Endothelial cell (in vitro differentiated cells): ENCODE measurements at regions not wholly inside any gene's neighbourhood (a gene's known extent, or its start where the extent isn't known, plus 50 kb on each side); places are given as distances from the start of the nearest gene placed in this dataset.

Experiments
- DNase-seq: peaks from one replicate; pipeline ENCODE4 v3.0.0; 2021; ENCODE audit warnings: low spot score
- H3K27ac Mint-ChIP-seq: one replicate; pipeline ENCODE4 v1.8.0; 2021; ENCODE audit warnings: mixed read lengths, inconsistent platforms; ENCODE audit not compliant: unreplicated experiment
- H3K27me3 Mint-ChIP-seq: one replicate; pipeline ENCODE4 v1.8.0; 2021; ENCODE audit warnings: mild to moderate bottlenecking, moderate library complexity, mixed read lengths, inconsistent platforms; ENCODE audit not compliant: unreplicated experiment
- H3K36me3 Mint-ChIP-seq: one replicate; pipeline ENCODE4 v1.8.0; 2021; ENCODE audit warnings: mild to moderate bottlenecking, low read depth, mixed read lengths, inconsistent platforms; ENCODE audit not compliant: unreplicated experiment
- H3K4me1 Mint-ChIP-seq: one replicate; pipeline ENCODE4 v1.8.0; 2021; ENCODE audit warnings: mild to moderate bottlenecking, mixed read lengths, inconsistent platforms; ENCODE audit not compliant: unreplicated experiment
- H3K4me3 Mint-ChIP-seq: one replicate; pipeline ENCODE4 v1.8.0; 2021; ENCODE audit warnings: mild to moderate bottlenecking, mixed read lengths, inconsistent platforms; ENCODE audit not compliant: unreplicated experiment
- H3K9me3 Mint-ChIP-seq: one replicate; pipeline ENCODE4 v1.8.0; 2021; ENCODE audit warnings: mixed read lengths, inconsistent platforms; ENCODE audit not compliant: unreplicated experiment
- CTCF ChIP-seq: fragments of 200-600 bp; sonication (generic); IDR thresholded peaks from one replicate; pipeline ENCODE4 v1.5.0; 2021; ENCODE audit warnings: antibody characterized with exemption; ENCODE audit not compliant: unreplicated experiment

DNA sequence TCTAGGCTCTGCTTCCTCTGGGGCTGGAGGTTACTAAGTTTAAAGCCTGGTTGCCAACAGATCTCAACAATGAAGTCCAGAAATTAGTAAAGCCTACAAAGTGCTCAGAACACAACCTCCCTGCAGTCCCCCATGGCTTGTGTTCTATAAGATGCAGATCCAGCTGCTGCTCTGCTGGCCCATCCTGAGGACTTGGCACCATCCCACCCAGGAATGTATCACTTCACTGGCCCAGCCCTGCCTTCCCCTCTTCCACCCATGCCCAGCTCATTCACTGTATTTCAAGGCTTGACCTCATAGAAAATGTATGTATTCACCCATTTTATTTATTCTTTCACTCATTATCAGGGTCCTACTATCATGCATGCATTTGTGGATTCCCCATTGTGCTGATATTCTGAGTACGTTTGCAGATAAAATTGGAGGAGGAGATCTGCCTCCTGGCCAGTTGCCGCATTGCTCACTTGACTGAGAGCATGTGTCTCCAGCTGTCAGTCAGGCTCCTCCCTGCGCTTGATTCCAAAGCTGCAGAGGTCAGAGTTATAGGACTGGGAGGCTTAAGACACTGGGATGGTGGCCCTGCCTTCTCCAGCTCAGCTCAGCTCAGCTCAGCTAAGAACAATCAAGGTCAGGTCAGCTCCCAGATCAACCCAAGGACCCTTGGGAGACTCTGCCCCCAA lies 104.8 kb downstream of the MAFB start:
- no peaks in the 10 kb centered on the region for H3K4me1 Mint-ChIP-seq
- no peak for TF ChIP-seq CTCF
- no peaks in the 10 kb centered on the region for H3K36me3 Mint-ChIP-seq
- H3K27ac Mint-ChIP-seq, result no peak overlapping the region
- H3K4me3 Mint-ChIP-seq, result no peak overlapping the region
- H3K27me3 Mint-ChIP-seq, result peaks cover 4% of the 10 kb centered on the region
- no peak for DNase-seq
- H3K9me3 Mint-ChIP-seq, result no peaks in the 10 kb centered on the region

GRCh38 chr20:40583636-40584035 lies 105.4 kb downstream of the MAFB start:
- H3K4me3 Mint-ChIP-seq, result no peak overlapping the region
- TF ChIP-seq CTCF, result no peak
- H3K9me3 Mint-ChIP-seq, result no peaks in the 10 kb centered on the region
- H3K4me1 Mint-ChIP-seq, result no peaks in the 10 kb centered on the region
- H3K27me3 Mint-ChIP-seq, result peaks cover 4% of the 10 kb centered on the region
- no peak for DNase-seq
- H3K27ac Mint-ChIP-seq, result no peak overlapping the region
- H3K36me3 Mint-ChIP-seq, result no peaks in the 10 kb centered on the region

DNA sequence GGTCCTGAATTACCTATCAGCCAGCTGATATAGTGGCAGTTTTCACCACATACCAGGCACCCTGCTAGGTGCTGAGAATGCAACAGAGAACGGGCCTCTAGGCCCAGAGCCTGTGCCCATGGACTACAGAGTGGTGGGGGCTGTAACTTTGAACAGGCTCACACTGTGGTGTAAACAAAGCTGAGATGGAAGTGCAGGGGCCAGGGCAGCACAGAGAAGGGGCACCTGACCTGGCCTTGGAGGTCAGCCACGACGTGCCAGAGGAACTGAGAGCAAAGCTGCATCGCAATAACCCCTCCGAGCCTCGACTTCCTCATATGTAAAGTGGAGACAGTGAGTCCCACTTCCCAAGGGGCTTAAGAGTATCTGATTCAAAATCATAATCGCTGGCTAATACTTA lies 105.8 kb downstream of the MAFB start:
- Mint-ChIP-seq H3K27ac (no peak overlapping the region), H3K9me3 (no peaks in the 10 kb centered on the region), H3K27me3 (peaks cover 4% of the 10 kb centered on the region), H3K36me3 (no peaks in the 10 kb centered on the region), H3K4me1 (no peaks in the 10 kb centered on the region), H3K4me3 (no peak overlapping the region)
- DNase-seq, result no peak
- TF ChIP-seq CTCF, result no peak

DNA sequence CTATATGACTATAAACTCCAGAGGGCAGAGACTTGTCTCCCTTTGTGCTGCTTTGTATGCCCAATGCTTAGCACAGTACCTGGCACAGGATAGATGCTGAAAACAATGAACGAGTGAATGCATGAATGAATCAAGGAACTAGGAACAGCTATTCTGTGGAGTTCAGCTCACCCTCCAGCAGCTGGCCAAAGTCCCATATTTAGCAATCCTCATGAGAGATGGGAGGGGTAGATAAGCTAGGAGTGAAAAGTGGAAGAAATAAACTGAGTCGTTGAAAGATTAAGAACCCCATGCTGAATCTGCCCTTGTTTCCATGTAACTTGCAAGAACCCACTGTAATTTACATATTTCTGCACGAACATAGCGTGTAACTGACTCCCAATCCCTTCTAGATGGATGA lies 106.5 kb downstream of the MAFB start:
- DNase-seq, result no peak
- Mint-ChIP-seq H3K9me3 (no peaks in the 10 kb centered on the region), H3K4me1 (no peaks in the 10 kb centered on the region), H3K27me3 (peaks cover 4% of the 10 kb centered on the region), H3K27ac (no peak overlapping the region), H3K4me3 (no peak overlapping the region), H3K36me3 (no peaks in the 10 kb centered on the region)
- TF ChIP-seq CTCF, result no peak

GRCh38 chr20:40579701-40580100 lies 109.3 kb downstream of the MAFB start:
- no peak for TF ChIP-seq CTCF
- H3K36me3 Mint-ChIP-seq, result no peaks in the 10 kb centered on the region
- DNase-seq, result no peak
- no peak overlapping the region for H3K27ac Mint-ChIP-seq
- no peaks in the 10 kb centered on the region for H3K9me3 Mint-ChIP-seq
- H3K27me3 Mint-ChIP-seq, result peaks cover 4% of the 10 kb centered on the region
- no peaks in the 10 kb centered on the region for H3K4me1 Mint-ChIP-seq
- H3K4me3 Mint-ChIP-seq, result no peak overlapping the region
